SK-N-MC (cell line): ENCODE measurements at regions not wholly inside any gene's neighbourhood (a gene's known extent, or its start where the extent isn't known, plus 50 kb on each side); places are given as distances from the start of the nearest gene placed in this dataset.

Experiments
- EZH2 ChIP-seq: fragments of 200-600 bp; sonication (generic); IDR thresholded peaks from one replicate; pipeline ENCODE4 v1.6.1; 2017; ENCODE audit warnings: antibody characterized with exemption
- POLR2AphosphoS5 ChIP-seq: IDR thresholded peaks from 2 replicates; pipeline ENCODE4 v1.6.1; 2012; ENCODE audit warnings: mild to moderate bottlenecking, low read depth, low read length, borderline replicate concordance

DNA sequence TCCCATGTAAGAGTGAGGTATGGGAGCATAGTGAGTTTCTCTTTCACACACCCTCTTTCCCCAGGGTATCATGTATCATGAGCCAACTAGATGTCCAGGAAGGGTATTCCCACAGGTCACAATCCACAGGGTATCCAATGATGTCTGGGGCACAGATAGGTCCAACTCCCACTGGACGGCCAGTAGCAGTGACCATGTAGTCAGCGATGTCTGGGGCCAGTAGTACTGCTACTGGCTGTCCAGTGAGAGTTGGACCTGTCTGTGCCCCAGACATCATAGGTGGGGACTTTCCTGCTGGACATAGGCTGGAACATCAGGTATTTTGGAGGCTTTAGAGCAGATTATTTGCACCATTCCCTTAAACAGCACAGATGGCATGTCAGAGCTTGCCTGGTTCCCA, 352.6 kb upstream of the SGCD start:
- TF ChIP-seq POLR2AphosphoS5: no peak
- TF ChIP-seq EZH2: no peak
